MCF 10A (cell line): ENCODE measurements at regions not wholly inside any gene's neighbourhood (a gene's known extent, or its start where the extent isn't known, plus 50 kb on each side); places are given as distances from the start of the nearest gene placed in this dataset.

ENCODE experiments used
- BruUV-seq: library from RNA; stranded (reverse); fragments of 400-500 nt; replicated peaks from 2 replicates; lab custom pipeline; 2021; lab: Mats Ljungman, UMichigan
- CTCF ChIA-PET: fragments of 300-600 bp; sonication (Branson Sonifier 250); formaldehyde crosslinking; extraction: SDS; loops from one replicate; lab custom pipeline; 2021; ENCODE audit warnings: antibody characterized with exemption, inconsistent platforms; lab: Yijun Ruan, JAX
- POLR2A ChIA-PET: fragments of 300-600, 350-650 bp; sonication (Branson Sonifier 250); formaldehyde crosslinking; extraction: SDS; loops from one replicate; lab custom pipeline; 2020; ENCODE audit warnings: antibody characterized with exemption, inconsistent platforms; lab: Yijun Ruan, JAX
- DNase-seq: peaks from one replicate; pipeline ENCODE4 v3.0.0-alpha.2; 2018; ENCODE audit not compliant: unreplicated experiment
- H3K27ac Mint-ChIP-seq: one replicate; pipeline ENCODE4 v1.8.0; 2022; ENCODE audit warnings: mild to moderate bottlenecking, low read depth, mixed read lengths; ENCODE audit not compliant: unreplicated experiment
- H3K27me3 Mint-ChIP-seq: one replicate; pipeline ENCODE4 v1.8.0; 2022; ENCODE audit warnings: mixed read lengths; ENCODE audit not compliant: insufficient read depth, unreplicated experiment
- H3K36me3 Mint-ChIP-seq: one replicate; pipeline ENCODE4 v1.8.0; 2022; ENCODE audit warnings: mild to moderate bottlenecking, moderate library complexity, mixed read lengths; ENCODE audit not compliant: insufficient read depth, unreplicated experiment
- H3K4me1 Mint-ChIP-seq: one replicate; pipeline ENCODE4 v1.8.0; 2022; ENCODE audit warnings: mixed read lengths; ENCODE audit not compliant: insufficient read depth, unreplicated experiment
- H3K4me3 Mint-ChIP-seq: one replicate; pipeline ENCODE4 v1.8.0; 2022; ENCODE audit warnings: mild to moderate bottlenecking, moderate library complexity, mixed read lengths; ENCODE audit not compliant: unreplicated experiment
- H3K9me3 Mint-ChIP-seq: one replicate; pipeline ENCODE4 v1.8.0; 2022; ENCODE audit warnings: mixed read lengths; ENCODE audit not compliant: unreplicated experiment
- CTCF ChIP-seq: fragments of 200-600 bp; IDR thresholded peaks from one replicate; pipeline ENCODE4 v1.8.0; 2022; ENCODE audit warnings: antibody characterized with exemption, mild to moderate bottlenecking; ENCODE audit not compliant: unreplicated experiment
- intact Hi-C: fragments of 100-400 bp; cut with micrococcal nuclease; formaldehyde crosslinking; loops from 2 replicates; pipeline ENCODE4 v1.14.1; 2022

- intact Hi-C loops, result loop anchor here (10.0 kb wide), 1 partner anchor 239 kb away; no protein-coding TSS in a partner anchor
- TF ChIP-seq CTCF, result no peak
- H3K27ac Mint-ChIP-seq, result no peak overlapping the region
- H3K4me1 Mint-ChIP-seq, result no peaks in the 10 kb centered on the region
- BruUV-seq, result no TSS peak
- H3K27me3 Mint-ChIP-seq, result peaks cover 64% of the 10 kb centered on the region
- no peaks in the 10 kb centered on the region for H3K36me3 Mint-ChIP-seq
- no peaks in the 10 kb centered on the region for H3K9me3 Mint-ChIP-seq
- DNase-seq, result no peak
- ChIA-PET POLR2A (no interaction called here), CTCF (interaction anchor here (0.7 kb wide), 1 partner anchor 94 kb away, joined by 3 read pairs; no protein-coding TSS in a partner anchor)
- H3K4me3 Mint-ChIP-seq, result no peak overlapping the region
Measured at GRCh38 chr12:111173391-111173790, 195.5 kb downstream of the PHETA1 start.

GRCh38 chr12:111172786-111173185, 196.1 kb downstream of the PHETA1 start:
- ChIA-PET CTCF (interaction anchor here (0.6 kb wide), 2 partner anchors 146 to 278 kb away, joined by 3 to 4 read pairs; no protein-coding TSS in a partner anchor), POLR2A (interaction anchor here (0.7 kb wide), 1 partner anchor 1735 kb away, joined by 3 read pairs; no protein-coding TSS in a partner anchor)
- Mint-ChIP-seq H3K27ac (no peak overlapping the region), H3K4me3 (no peak overlapping the region), H3K4me1 (no peaks in the 10 kb centered on the region), H3K9me3 (no peaks in the 10 kb centered on the region), H3K36me3 (no peaks in the 10 kb centered on the region), H3K27me3 (peaks cover 65% of the 10 kb centered on the region)
- no TSS peak for BruUV-seq
- DNase-seq, result no peak
- intact Hi-C loops, result loop anchor here (10.0 kb wide), 1 partner anchor 238 kb away; no protein-coding TSS in a partner anchor
- no peak for TF ChIP-seq CTCF

GRCh38 chr12:111171832-111172231, 197.1 kb downstream of the PHETA1 start:
- DNase-seq, result no peak
- Mint-ChIP-seq H3K4me3 (no peak overlapping the region), H3K4me1 (no peaks in the 10 kb centered on the region), H3K27me3 (peaks cover 75% of the 10 kb centered on the region), H3K27ac (no peak overlapping the region), H3K36me3 (no peaks in the 10 kb centered on the region), H3K9me3 (no peaks in the 10 kb centered on the region)
- TF ChIP-seq CTCF, result no peak
- CTCF ChIA-PET, result interaction anchor here (0.6 kb wide), 1 partner anchor 143 kb away, joined by 4 read pairs; no protein-coding TSS in a partner anchor
- no TSS peak for BruUV-seq
- intact Hi-C loops, result loop anchor here (10.0 kb wide), 1 partner anchor 237 kb away; no protein-coding TSS in a partner anchor
- POLR2A ChIA-PET, result interaction anchor here (0.7 kb wide), 1 partner anchor 1736 kb away, joined by 3 read pairs; no protein-coding TSS in a partner anchor

- intact Hi-C loops, result loop anchor here (10.0 kb wide), 1 partner anchor 237 kb away; no protein-coding TSS in a partner anchor
- CTCF ChIA-PET, result interaction anchor here (0.6 kb wide), 1 partner anchor 143 kb away, joined by 4 read pairs; no protein-coding TSS in a partner anchor
- no peak overlapping the region for H3K27ac Mint-ChIP-seq
- DNase-seq, result no peak
- H3K27me3 Mint-ChIP-seq, result peaks cover 75% of the 10 kb centered on the region
- no peak overlapping the region for H3K4me3 Mint-ChIP-seq
- H3K36me3 Mint-ChIP-seq, result no peaks in the 10 kb centered on the region
- POLR2A ChIA-PET, result no interaction called here
- H3K4me1 Mint-ChIP-seq, result no peaks in the 10 kb centered on the region
- no TSS peak for BruUV-seq
- no peaks in the 10 kb centered on the region for H3K9me3 Mint-ChIP-seq
- TF ChIP-seq CTCF, result no peak
Measured at GRCh38 chr12:111171345-111171744, 197.6 kb downstream of the PHETA1 start.
